ENCODE measurements at regions not wholly inside any gene's neighbourhood (a gene's known extent, or its start where the extent isn't known, plus 50 kb on each side); places are given as distances from the start of the nearest gene placed in this dataset.
A peak's percentile ranks its signal among the peaks of the same experiment; 100 is the strongest.

GRCh38 chr15:98292442-98293240 lies 332.1 kb downstream of the ARRDC4 start:
- ChIA-PET CTCF (no interaction called here), POLR2A (no interaction called here)
- TF ChIP-seq, protein P1, sequence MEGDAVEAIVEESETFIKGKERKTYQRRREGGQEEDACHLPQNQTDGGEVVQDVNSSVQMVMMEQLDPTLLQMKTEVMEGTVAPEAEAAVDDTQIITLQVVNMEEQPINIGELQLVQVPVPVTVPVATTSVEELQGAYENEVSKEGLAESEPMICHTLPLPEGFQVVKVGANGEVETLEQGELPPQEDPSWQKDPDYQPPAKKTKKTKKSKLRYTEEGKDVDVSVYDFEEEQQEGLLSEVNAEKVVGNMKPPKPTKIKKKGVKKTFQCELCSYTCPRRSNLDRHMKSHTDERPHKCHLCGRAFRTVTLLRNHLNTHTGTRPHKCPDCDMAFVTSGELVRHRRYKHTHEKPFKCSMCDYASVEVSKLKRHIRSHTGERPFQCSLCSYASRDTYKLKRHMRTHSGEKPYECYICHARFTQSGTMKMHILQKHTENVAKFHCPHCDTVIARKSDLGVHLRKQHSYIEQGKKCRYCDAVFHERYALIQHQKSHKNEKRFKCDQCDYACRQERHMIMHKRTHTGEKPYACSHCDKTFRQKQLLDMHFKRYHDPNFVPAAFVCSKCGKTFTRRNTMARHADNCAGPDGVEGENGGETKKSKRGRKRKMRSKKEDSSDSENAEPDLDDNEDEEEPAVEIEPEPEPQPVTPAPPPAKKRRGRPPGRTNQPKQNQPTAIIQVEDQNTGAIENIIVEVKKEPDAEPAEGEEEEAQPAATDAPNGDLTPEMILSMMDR (IDR thresholded peaks at IDR 0.05): peak; percentile 15
- TF ChIP-seq EZH2 (IDR thresholded peaks at IDR 0.05; ENCODE audit: borderline replicate concordance, insufficient read depth, low read depth, low read length, poor library complexity, severe bottlenecking): no peak
- peaks cover 0 to 6% (median 0%) of the 10 kb centered on the region in 3 donors for H3K9me3 ChIP-seq (ENCODE audit: control extremely low read depth in 1 of 3, control insufficient read depth in 2 of 3, insufficient read depth in 1 of 3, low read length in 2 of 3)
- no peak for ATAC-seq (ENCODE audit: low read depth)
- Mint-ChIP-seq H3K27me3 (peaks cover 23% of the 10 kb centered on the region), H3K4me3 (no peak overlapping the region), H3K27ac (no peak overlapping the region), H3K9me3 (ENCODE audit: insufficient read depth) (no peaks in the 10 kb centered on the region), H3K4me1 (no peaks in the 10 kb centered on the region)
- H3K4me3 ChIP-seq (ENCODE audit: control extremely low read depth in 1 of 5, extremely low read depth in 1 of 5, insufficient read depth in 1 of 5, low read depth in 2 of 5, low read length in 4 of 5): no peak overlapping the region
- no peak for DNase-seq
- H3K9ac ChIP-seq (ENCODE audit: low read length): no peak overlapping the region
- no peaks in the 10 kb centered on the region for H4K20me1 ChIP-seq (ENCODE audit: control insufficient read depth, insufficient read depth, low read length, poor library complexity, severe bottlenecking)
- intact Hi-C loops (cut with micrococcal nuclease): no loop called here
- no peaks in the 10 kb centered on the region for H3K79me2 ChIP-seq (ENCODE audit: control insufficient read depth, insufficient read depth, low read length)
- peaks cover 0 to 4% of the 10 kb centered on the region in 2 donors for H3K4me1 ChIP-seq (ENCODE audit: control insufficient read depth in 2 of 2, insufficient read depth in 2 of 2, low read length in 2 of 2)
- WGBS (ENCODE audit: insufficient coverage): 5% methylated on average over 42 of the region's 46 CpGs
- H2AFZ ChIP-seq (ENCODE audit: insufficient read depth, low read depth, low read length, poor library complexity, severe bottlenecking): peak overlapping the region; percentile 46
- no peak overlapping the region for H3K4me2 ChIP-seq (replicated peaks; ENCODE audit: low read depth, low read length, poor library complexity, severe bottlenecking)
- no peak overlapping the region for H3K27ac ChIP-seq (ENCODE audit: low read length in 2 of 2)
- peaks cover 0 to 4% (median 0%) of the 10 kb centered on the region in 4 experiments for H3K27me3 ChIP-seq (replicated peaks in 1 of 4; ENCODE audit: control extremely low read depth in 1 of 4, control insufficient read depth in 3 of 4, insufficient read depth in 4 of 4, low read length in 3 of 4)
- H3K36me3 ChIP-seq (replicated peaks in 1 of 2; ENCODE audit: control extremely low read depth in 1 of 2, control insufficient read depth in 1 of 2, extremely low read depth in 1 of 2, insufficient read depth in 2 of 2, low read length in 1 of 2): no peaks in the 10 kb centered on the region

GRCh38 chr15:98294126-98294525 lies 333.6 kb downstream of the ARRDC4 start:
- Histone ChIP-seq H3K9me3 (ENCODE audit: control extremely low read depth in 1 of 3, control insufficient read depth in 2 of 3, insufficient read depth in 1 of 3, low read length in 2 of 3) (peaks cover 0 to 6% (median 0%) of the 10 kb centered on the region in 3 donors), H3K27me3 (replicated peaks in 1 of 4; ENCODE audit: control extremely low read depth in 1 of 4, control insufficient read depth in 3 of 4, insufficient read depth in 4 of 4, low read length in 3 of 4) (no peaks in the 10 kb centered on the region), H3K36me3 (replicated peaks in 1 of 2; ENCODE audit: control extremely low read depth in 1 of 2, control insufficient read depth in 1 of 2, extremely low read depth in 1 of 2, insufficient read depth in 2 of 2, low read length in 1 of 2) (no peaks in the 10 kb centered on the region), H2AFZ (ENCODE audit: insufficient read depth, low read depth, low read length, poor library complexity, severe bottlenecking) (no peak overlapping the region), H4K20me1 (ENCODE audit: control insufficient read depth, insufficient read depth, low read length, poor library complexity, severe bottlenecking) (no peaks in the 10 kb centered on the region), H3K4me1 (ENCODE audit: control insufficient read depth in 2 of 2, insufficient read depth in 2 of 2, low read length in 2 of 2) (peaks cover 0 to 4% of the 10 kb centered on the region in 2 donors), H3K4me3 (ENCODE audit: control extremely low read depth in 1 of 5, extremely low read depth in 1 of 5, insufficient read depth in 1 of 5, low read depth in 2 of 5, low read length in 4 of 5) (no peak overlapping the region), H3K79me2 (ENCODE audit: control insufficient read depth, insufficient read depth, low read length) (no peaks in the 10 kb centered on the region), H3K9ac (ENCODE audit: low read length) (no peak overlapping the region), H3K4me2 (replicated peaks; ENCODE audit: low read depth, low read length, poor library complexity, severe bottlenecking) (no peak overlapping the region), H3K27ac (ENCODE audit: low read length in 2 of 2) (no peak overlapping the region)
- Mint-ChIP-seq H3K4me3 (no peak overlapping the region), H3K27ac (no peak overlapping the region), H3K4me1 (no peaks in the 10 kb centered on the region), H3K27me3 (peaks cover 23% of the 10 kb centered on the region), H3K9me3 (ENCODE audit: insufficient read depth) (no peaks in the 10 kb centered on the region)
- no peak for DNase-seq
- intact Hi-C loops (cut with micrococcal nuclease): no loop called here
- WGBS (ENCODE audit: insufficient coverage): 72% methylated on average over 3 of the region's 7 CpGs
- TF ChIP-seq EZH2 (IDR thresholded peaks at IDR 0.05; ENCODE audit: borderline replicate concordance, insufficient read depth, low read depth, low read length, poor library complexity, severe bottlenecking): no peak
- TF ChIP-seq, protein P1 (IDR thresholded peaks at IDR 0.05): no peak
- no peak for ATAC-seq (ENCODE audit: low read depth)
- ChIA-PET CTCF (interaction anchor here (0.9 kb wide), 1 partner anchor 116 kb away, joined by 3 read pairs; no protein-coding TSS in a partner anchor), POLR2A (no interaction called here)
